ENCODE measurements at regions not wholly inside any gene's neighbourhood (a gene's known extent, or its start where the extent isn't known, plus 50 kb on each side); places are given as distances from the start of the nearest gene placed in this dataset.

GRCh38 chr7:24038993-24039392 lies 245.0 kb upstream of the NPY start:
- intact Hi-C loops (cut with DNase I) = no loop called here
- no peaks in the 10 kb centered on the region for H3K36me3 ChIP-seq
- H3K4me3 ChIP-seq = no peak overlapping the region
- H3K27me3 ChIP-seq = no peaks in the 10 kb centered on the region
- no peak for DNase-seq
- no peaks in the 10 kb centered on the region for H3K9me3 ChIP-seq
- no peaks in the 10 kb centered on the region for H3K4me1 ChIP-seq
- H3K27ac ChIP-seq = no peak overlapping the region
- no peak for TF ChIP-seq CTCF (IDR thresholded peaks at IDR 0.05)
- TF ChIP-seq POLR2A (IDR thresholded peaks at IDR 0.05) = no peak
- WGBS, 2 donors = 68 to 71% methylated on average over 5 of the region's 5 CpGs

- no peaks in the 10 kb centered on the region for H3K4me1 ChIP-seq
- H3K27ac ChIP-seq = no peak overlapping the region
- intact Hi-C loops (cut with DNase I) = no loop called here
- no peak overlapping the region for H3K4me3 ChIP-seq
- H3K27me3 ChIP-seq = no peaks in the 10 kb centered on the region
- 24 to 28% methylated on average over 6 of the region's 6 CpGs for WGBS, 2 donors
- DNase-seq = no peak
- no peak for TF ChIP-seq CTCF (IDR thresholded peaks at IDR 0.05)
- TF ChIP-seq POLR2A (IDR thresholded peaks at IDR 0.05) = no peak
- no peaks in the 10 kb centered on the region for H3K9me3 ChIP-seq
- no peaks in the 10 kb centered on the region for H3K36me3 ChIP-seq
These were observed 243.9 kb upstream of the NPY start for GRCh38 chr7:24039991-24040624.

GRCh38 chr7:24042028-24042427 lies 242.0 kb upstream of the NPY start:
- intact Hi-C loops (cut with DNase I) = no loop called here
- Histone ChIP-seq H3K9me3 (no peaks in the 10 kb centered on the region), H3K27ac (no peak overlapping the region), H3K4me3 (no peak overlapping the region), H3K27me3 (no peaks in the 10 kb centered on the region), H3K36me3 (no peaks in the 10 kb centered on the region), H3K4me1 (no peaks in the 10 kb centered on the region)
- no peak for TF ChIP-seq POLR2A (IDR thresholded peaks at IDR 0.05)
- 69 to 73% methylated on average over 5 of the region's 5 CpGs for WGBS, 2 donors
- no peak for DNase-seq

GRCh38 chr7:24049296-24049695 lies 234.7 kb upstream of the NPY start:
- no peaks in the 10 kb centered on the region for H3K4me1 ChIP-seq
- WGBS, 2 donors = 72% methylated on average over 2 of the region's 2 CpGs
- H3K27me3 ChIP-seq = peaks cover 0 to 8% (median 0%) of the 10 kb centered on the region in 4 donors
- no peaks in the 10 kb centered on the region for H3K9me3 ChIP-seq
- H3K27ac ChIP-seq = no peak overlapping the region
- no peak for TF ChIP-seq CTCF (IDR thresholded peaks at IDR 0.05)
- TF ChIP-seq POLR2A (IDR thresholded peaks at IDR 0.05) = no peak
- no peak for DNase-seq
- H3K4me3 ChIP-seq = no peak overlapping the region
- no peaks in the 10 kb centered on the region for H3K36me3 ChIP-seq
- intact Hi-C loops (cut with DNase I) = no loop called here

GRCh38 chr7:24050991-24051560 lies 232.9 kb upstream of the NPY start:
- H3K4me1 ChIP-seq = no peaks in the 10 kb centered on the region
- TF ChIP-seq CTCF (IDR thresholded peaks at IDR 0.05) (no peak), POLR2A (IDR thresholded peaks at IDR 0.05) (no peak)
- DNase-seq = no peak
- intact Hi-C loops (cut with DNase I) = no loop called here
- 61 to 63% methylated on average over 7 of the region's 7 CpGs for WGBS, 2 donors
- no peaks in the 10 kb centered on the region for H3K9me3 ChIP-seq
- H3K36me3 ChIP-seq = no peaks in the 10 kb centered on the region
- no peak overlapping the region for H3K27ac ChIP-seq
- no peak overlapping the region for H3K4me3 ChIP-seq
- peaks cover 0 to 15% (median 0%) of the 10 kb centered on the region in 4 donors for H3K27me3 ChIP-seq
